HCT116 (cell line): ENCODE measurements at regions not wholly inside any gene's neighbourhood (a gene's known extent, or its start where the extent isn't known, plus 50 kb on each side); places are given as distances from the start of the nearest gene placed in this dataset.

Experiments
- ATAC-seq: fragments of 200-7000 bp; cut with Tn5 transposase; 2 replicates; pipeline ENCODE4 v1.9.1; 2020; ENCODE audit warnings: mild to moderate bottlenecking, moderate library complexity
- BruUV-seq: library from RNA; stranded (reverse); fragments of 400-500 nt; replicated peaks from 2 replicates; lab custom pipeline; 2021; lab: Mats Ljungman, UMichigan
- CTCF ChIA-PET: fragments of 300-600 bp; sonication (Branson Sonifier 250); formaldehyde crosslinking; loops from one replicate; lab custom pipeline; 2021; ENCODE audit warnings: antibody characterized with exemption; lab: Charles Lee
- POLR2A ChIA-PET: fragments of 300-600, 350-600 bp; sonication (Branson Sonifier 250); formaldehyde crosslinking; loops from one replicate; lab custom pipeline; 2021; ENCODE audit warnings: antibody characterized with exemption; lab: Charles Lee
- RAD21 ChIA-PET, 2 experiments: fragments of 300-600 bp; sonication (Branson Sonifier 250); formaldehyde crosslinking; loops; one replicate each; lab custom pipeline; 2023; ENCODE audit warnings: low total read pairs in 2 of 2; ENCODE audit not compliant: uncharacterized antibody in 2 of 2, unreplicated experiment in 2 of 2, low non-redundant PET in 1 of 2; lab: Charles Lee
- DNase-seq: peaks from one replicate; pipeline ENCODE4 v3.0.0-alpha.2; 2010; ENCODE audit warnings: low read depth, low spot score
- H2AFZ ChIP-seq: fragments of 200-600 bp; shearing (Covaris generic), sonication (generic); 2 replicates; pipeline ENCODE4 v1.6.1; 2017; ENCODE audit warnings: low read depth, mixed run types, mixed read lengths, antibody characterized with exemption, low read length; ENCODE audit not compliant: poor library complexity, severe bottlenecking
- H3K27ac ChIP-seq: 2 replicates; pipeline ENCODE4 v1.5.1; 2012; ENCODE audit warnings: low read depth, low read length
- H3K27me3 ChIP-seq: fragments of 200-600 bp; sonication (generic); 2 replicates; pipeline ENCODE4 v1.6.1; 2016; ENCODE audit warnings: mixed run types, low read length, mixed read lengths; ENCODE audit not compliant: insufficient read depth
- H3K36me3 ChIP-seq, 2 experiments: fragments of 200-500 bp in 1 of 2; fragments of 200-600 bp in 1 of 2; sonication (Bioruptor generic) in 1 of 2; sonication (generic) in 1 of 2; 2 replicates each; pipeline versions ENCODE4 v1.5.1 to v1.6.1; 2014 to 2016; ENCODE audit warnings: low read length in 2 of 2, inconsistent platforms in 1 of 2, mixed read lengths in 1 of 2, mixed run types in 1 of 2; ENCODE audit not compliant: insufficient read depth in 2 of 2, control insufficient read depth in 1 of 2
- H3K4me1 ChIP-seq, 2 experiments: fragments of 200-600 bp in 1 of 2; sonication (generic) in 1 of 2; 2 replicates each; pipeline versions ENCODE4 v1.5.1 to v1.6.1; 2012 to 2017; ENCODE audit warnings: low read length in 2 of 2, inconsistent platforms in 1 of 2, mild to moderate bottlenecking in 1 of 2, mixed read lengths in 1 of 2, mixed run types in 1 of 2, moderate library complexity in 1 of 2; ENCODE audit not compliant: insufficient read depth in 2 of 2, control insufficient read depth in 1 of 2
- H3K4me2 ChIP-seq: fragments of 200-600 bp; sonication (generic); 2 replicates; pipeline ENCODE4 v1.6.1; 2017; ENCODE audit warnings: mixed run types, low read length, mixed read lengths
- H3K4me3 ChIP-seq, 2 experiments: fragments of 200-600 bp in 1 of 2; sonication (generic) in 1 of 2; replicated peaks in 1 of 2; 2 replicates each; pipeline ENCODE4 v1.5.1; 2011 to 2016; ENCODE audit warnings: low read length in 2 of 2, control low read depth in 1 of 2, low read depth in 1 of 2, mild to moderate bottlenecking in 1 of 2, mixed read lengths in 1 of 2, mixed run types in 1 of 2
- H3K79me2 ChIP-seq: fragments of 200-600 bp; sonication (generic); 2 replicates; pipeline ENCODE4 v1.6.1; 2017; ENCODE audit warnings: mild to moderate bottlenecking, mixed run types, low read length, moderate library complexity, mixed read lengths; ENCODE audit not compliant: insufficient read depth
- H3K9ac ChIP-seq: fragments of 200-600 bp; sonication (generic); 2 replicates; pipeline ENCODE4 v1.6.1; 2016; ENCODE audit warnings: low read length, mixed read lengths
- H3K9me2 ChIP-seq: fragments of 200-600 bp; sonication (generic), shearing (Covaris generic); 2 replicates; pipeline ENCODE4 v1.6.1; 2017; ENCODE audit warnings: mixed run types, mild to moderate bottlenecking, moderate library complexity; ENCODE audit not compliant: insufficient read depth
- H3K9me3 ChIP-seq, 2 experiments: fragments of 200-500 bp in 1 of 2; fragments of 200-600 bp in 1 of 2; sonication (Bioruptor generic) in 1 of 2; sonication (generic) in 1 of 2; 2 replicates each; pipeline ENCODE4 v1.6.1; 2014 to 2017; ENCODE audit warnings: low read length in 2 of 2, mixed read lengths in 2 of 2, inconsistent platforms in 1 of 2, low read depth in 1 of 2, mild to moderate bottlenecking in 1 of 2, mixed run types in 1 of 2, moderate library complexity in 1 of 2; ENCODE audit not compliant: control insufficient read depth in 1 of 2, insufficient read depth in 1 of 2
- H4K20me1 ChIP-seq: fragments of 200-600 bp; sonication (generic), shearing (Covaris generic); 2 replicates; pipeline ENCODE4 v1.6.1; 2017; ENCODE audit warnings: mixed run types, mild to moderate bottlenecking, moderate library complexity; ENCODE audit not compliant: insufficient read depth
- ATF3 ChIP-seq: IDR thresholded peaks from 2 replicates; pipeline ENCODE4 v1.6.1; 2012
- CBX3 ChIP-seq: IDR thresholded peaks from 2 replicates; pipeline ENCODE4 v1.6.1; 2012; ENCODE audit warnings: low read depth
- CEBPB ChIP-seq: IDR thresholded peaks from 2 replicates; pipeline ENCODE4 v1.6.1; 2012; ENCODE audit warnings: low read depth
- CTCF ChIP-seq, 3 experiments: fragments of 200-600 bp in 1 of 3; sonication (generic) in 1 of 3; IDR thresholded peaks in 2 of 3; conservative IDR thresholded peaks in 1 of 3; 2 replicates each; pipeline ENCODE4 v1.5.1; 2012 to 2017; ENCODE audit warnings: low read depth in 2 of 3, low read length in 2 of 3, antibody characterized with exemption in 1 of 3, borderline replicate concordance in 1 of 3, control low read depth in 1 of 3, mild to moderate bottlenecking in 1 of 3, mixed read lengths in 1 of 3, mixed run types in 1 of 3, moderate library complexity in 1 of 3; ENCODE audit not compliant: insufficient read depth in 1 of 3
- EGR1 ChIP-seq: IDR thresholded peaks from 2 replicates; pipeline ENCODE4 v1.6.1; 2012; ENCODE audit warnings: low read depth
- ELF1 ChIP-seq: IDR thresholded peaks from 2 replicates; pipeline ENCODE4 v1.6.1; 2012; ENCODE audit warnings: low read depth, borderline replicate concordance
- EZH2 ChIP-seq: fragments of 200-600 bp; sonication (generic); IDR thresholded peaks from 2 replicates; pipeline ENCODE4 v1.6.1; 2017; ENCODE audit warnings: antibody characterized with exemption, mixed run types
- EZH2phosphoT487 ChIP-seq: fragments of 200-600 bp; IDR thresholded peaks from 2 replicates; pipeline ENCODE4 v1.6.1; 2018; ENCODE audit warnings: antibody characterized with exemption, borderline replicate concordance
- JUND ChIP-seq: IDR thresholded peaks from 2 replicates; pipeline ENCODE4 v1.6.1; 2012
- POLR2AphosphoS5 ChIP-seq: IDR thresholded peaks from 2 replicates; pipeline ENCODE4 v1.6.1; 2011; ENCODE audit warnings: mild to moderate bottlenecking, low read depth, low read length, moderate library complexity
- RAD21 ChIP-seq: IDR thresholded peaks from 2 replicates; pipeline ENCODE4 v1.6.1; 2012; ENCODE audit warnings: low read depth, mild to moderate bottlenecking
- SIN3A ChIP-seq: IDR thresholded peaks from 2 replicates; pipeline ENCODE4 v1.6.1; 2012; ENCODE audit warnings: low read depth
- SRF ChIP-seq: IDR thresholded peaks from 2 replicates; pipeline ENCODE4 v1.6.1; 2012; ENCODE audit warnings: low read depth
- ZBTB33 ChIP-seq: IDR thresholded peaks from 2 replicates; pipeline ENCODE4 v1.6.1; 2011; ENCODE audit warnings: mild to moderate bottlenecking, low read length, moderate library complexity; ENCODE audit not compliant: insufficient replicate concordance; ENCODE audit errors: extremely low read depth
- ZNF274 ChIP-seq: fragments of 200-500 bp; sonication (Bioruptor generic); IDR thresholded peaks from 2 replicates; pipeline ENCODE4 v1.6.1; 2014; ENCODE audit warnings: mild to moderate bottlenecking, low read depth, low read length, inconsistent platforms
- intact Hi-C: fragments of 100-400 bp; cut with micrococcal nuclease; formaldehyde crosslinking; loops from 2 replicates; pipeline ENCODE4 v1.10.0; 2022

- no peaks in the 10 kb centered on the region for H3K9me2 ChIP-seq
- ChIA-PET CTCF (no interaction called here), POLR2A (no interaction called here), RAD21 (no interaction called here)
- H3K4me3 ChIP-seq = no peak overlapping the region
- H4K20me1 ChIP-seq = no peaks in the 10 kb centered on the region
- no peaks in the 10 kb centered on the region for H3K79me2 ChIP-seq
- no peak overlapping the region for H3K4me2 ChIP-seq
- peaks cover 0 to under 1% of the 10 kb centered on the region in 2 experiments; a peak in 1 of 4 replicates for H3K4me1 ChIP-seq
- H2AFZ ChIP-seq = no peak overlapping the region
- no peaks in the 10 kb centered on the region for H3K9me3 ChIP-seq
- intact Hi-C loops = no loop called here
- H3K36me3 ChIP-seq = no peaks in the 10 kb centered on the region
- ATAC-seq = 0 out of 2 replicates have a peak, but pooled peaks have one; percentile 31
- H3K27me3 ChIP-seq = no peaks in the 10 kb centered on the region
- no peak for TF ChIP-seq CTCF (IDR thresholded peaks at IDR 0.05 in 2 of 3, conservative IDR thresholded peaks at IDR 0.05 in 1 of 3; ENCODE audit: borderline replicate concordance in 1 of 3, insufficient read depth in 1 of 3, low read depth in 2 of 3, low read length in 2 of 3)
- TF ChIP-seq ZBTB33 = no peak
- no peak for TF ChIP-seq ZNF274
- TF ChIP-seq RAD21 = no peak
- TF ChIP-seq EZH2 = no peak
- TF ChIP-seq ELF1 = no peak
- TF ChIP-seq EZH2phosphoT487 = no peak
- TF ChIP-seq EGR1 = no peak
- TF ChIP-seq ATF3 = no peak
- TF ChIP-seq CBX3 = no peak
- no peak for TF ChIP-seq SRF
- TF ChIP-seq CEBPB = no peak
- no peak for TF ChIP-seq SIN3A
- no peak for TF ChIP-seq JUND
- TF ChIP-seq POLR2AphosphoS5 = no peak
- H3K9ac ChIP-seq = no peak overlapping the region
- DNase-seq = no peak
- BruUV-seq = no TSS peak
- no peak overlapping the region for H3K27ac ChIP-seq
These were observed 181.8 kb upstream of the PITX1 start for GRCh38 chr5:135215617-135216470.
